ENCODE measurements at regions not wholly inside any gene's neighbourhood (a gene's known extent, or its start where the extent isn't known, plus 50 kb on each side); places are given as distances from the start of the nearest gene placed in this dataset.
"Not testable (repeated sequence)": the region's sequence is repeated elsewhere in the genome, so short reads cannot be mapped to it uniquely, and the experiment has no call there.

- no peak for DNase-seq (ENCODE audit: low spot score)
Measured at GRCh38 chr18:62442391-62442790, 80.4 kb upstream of the ZCCHC2 start.

- DNase-seq (ENCODE audit: low spot score): no peak
Measured at GRCh38 chr18:62445386-62445917, 77.4 kb upstream of the ZCCHC2 start.

- DNase-seq (ENCODE audit: low spot score): no peak
Measured at GRCh38 chr18:62446511-62446910, 76.3 kb upstream of the ZCCHC2 start.

- DNase-seq (ENCODE audit: low spot score): no peak
Measured at GRCh38 chr18:62447652-62448051, 75.2 kb upstream of the ZCCHC2 start.

- no peak for DNase-seq (ENCODE audit: low spot score)
Measured at GRCh38 chr18:62448426-62448825, 74.4 kb upstream of the ZCCHC2 start.

- DNase-seq (ENCODE audit: low spot score): no peak
Measured at GRCh38 chr18:62449490-62450104, 73.2 kb upstream of the ZCCHC2 start.

- no peak for DNase-seq (ENCODE audit: low spot score)
Measured at GRCh38 chr18:62450175-62450545, 72.7 kb upstream of the ZCCHC2 start.

GRCh38 chr18:62450546-62451410, 72.0 kb upstream of the ZCCHC2 start:
- peak; percentile 94 for DNase-seq (ENCODE audit: low spot score)

GRCh38 chr18:62452280-62452831, 70.5 kb upstream of the ZCCHC2 start:
- peak; percentile 39 for DNase-seq (ENCODE audit: low spot score)

- DNase-seq (ENCODE audit: low spot score): no peak
Measured at GRCh38 chr18:62453864-62454263, 69.0 kb upstream of the ZCCHC2 start.

- no peak for DNase-seq (ENCODE audit: low spot score)
Measured at GRCh38 chr18:62454527-62454926, 68.3 kb upstream of the ZCCHC2 start.

GRCh38 chr18:62455222-62455621, 67.6 kb upstream of the ZCCHC2 start:
- DNase-seq (ENCODE audit: low spot score): no peak

- DNase-seq (ENCODE audit: low spot score): no peak
Measured at GRCh38 chr18:62457877-62458276, 64.9 kb upstream of the ZCCHC2 start.

- no peak for DNase-seq (ENCODE audit: low spot score)
Measured at GRCh38 chr18:62458346-62458745, 64.5 kb upstream of the ZCCHC2 start.

GRCh38 chr18:62458868-62459716, 63.7 kb upstream of the ZCCHC2 start:
- no peak for DNase-seq (ENCODE audit: low spot score)

GRCh38 chr18:62460851-62461300, 61.9 kb upstream of the ZCCHC2 start:
- no peak for DNase-seq (ENCODE audit: low spot score)

- DNase-seq (ENCODE audit: low spot score): no peak
Measured at GRCh38 chr18:62461591-62461990, 61.2 kb upstream of the ZCCHC2 start.

GRCh38 chr18:62464266-62464665, 58.6 kb upstream of the ZCCHC2 start:
- DNase-seq (ENCODE audit: low spot score): no peak

- DNase-seq (ENCODE audit: low spot score): not testable (repeated sequence)
Measured at GRCh38 chr18:62469131-62469530, 53.7 kb upstream of the ZCCHC2 start.

Data from hematopoietic multipotent progenitor cell treated with erythropoietin and hydrocortisone succinate and interleukin-3 and kit ligand, for 15 days (in vitro differentiated cells).